AG04449 (cell line): ENCODE measurements at regions not wholly inside any gene's neighbourhood (a gene's known extent, or its start where the extent isn't known, plus 50 kb on each side); places are given as distances from the start of the nearest gene placed in this dataset.
"Not testable (repeated sequence)": the region's sequence is repeated elsewhere in the genome, so short reads cannot be mapped to it uniquely, and the experiment has no call there.

Experiments
- CTCF ChIA-PET: fragments of 350-600 bp; formaldehyde crosslinking; extraction: SDS; loops from one replicate; lab custom pipeline; 2021; ENCODE audit warnings: antibody characterized with exemption; lab: Yijun Ruan, JAX
- POLR2A ChIA-PET: fragments of 400-600, 350-600 bp; formaldehyde crosslinking; extraction: SDS; loops from one replicate; lab custom pipeline; 2020; ENCODE audit warnings: antibody characterized with exemption, inconsistent platforms; lab: Yijun Ruan, JAX
- DNase-seq: peaks from one replicate; pipeline ENCODE4 v3.0.0-alpha.2; 2010; ENCODE audit warnings: low read depth, low spot score
- H3K4me3 ChIP-seq: 2 replicates; pipeline ENCODE4 v1.5.1; 2011; ENCODE audit warnings: low read depth, mild to moderate bottlenecking, control low read depth, low read length
- CTCF ChIP-seq: IDR thresholded peaks from one replicate; pipeline ENCODE4 v1.5.1; 2011; ENCODE audit warnings: mild to moderate bottlenecking, moderate library complexity, low read length, control low read depth, inconsistent platforms; ENCODE audit not compliant: insufficient read depth; ENCODE audit errors: missing control alignments

- no peak for DNase-seq
- no peak overlapping the region for H3K4me3 ChIP-seq
- CTCF ChIA-PET, result no interaction called here
- no peak for TF ChIP-seq CTCF
- POLR2A ChIA-PET, result no interaction called here
Observed at GRCh38 chr11:44475114-44475686, 90.3 kb upstream of the CD82 start.

- H3K4me3 ChIP-seq, CTCF ChIA-PET, POLR2A ChIA-PET, DNase-seq: not testable (repeated sequence)
Observed at GRCh38 chr11:44482338-44482737, 83.1 kb upstream of the CD82 start.

GRCh38 chr11:44483919-44484610 lies 81.4 kb upstream of the CD82 start:
- DNase-seq, result no peak
- CTCF ChIA-PET, result interaction anchor here (1.0 to 2.7 kb wide), 13 partner anchors 10 to 389 kb away, joined by 3 to 16 read pairs (median 6); partner anchors contain the start of gene EXT2

GRCh38 chr11:44488165-44488965 lies 77.1 kb upstream of the CD82 start:
- DNase-seq, result no peak
- CTCF ChIA-PET, result interaction anchor here (0.9 to 1.3 kb wide), 2 partner anchors 351 to 355 kb away, joined by 3 to 5 read pairs; no protein-coding TSS in a partner anchor

More at GRCh38 chr11:44483919-44484610, 81.4 kb upstream of the CD82 start:
- TF ChIP-seq CTCF, result peak; percentile 52
- no peak overlapping the region for H3K4me3 ChIP-seq
- POLR2A ChIA-PET, result no interaction called here

GRCh38 chr11:44493383-44493782 lies 72.1 kb upstream of the CD82 start:
- no peak for TF ChIP-seq CTCF
- H3K4me3 ChIP-seq, result no peak overlapping the region
- POLR2A ChIA-PET, result no interaction called here
- CTCF ChIA-PET, result interaction anchor here (1.7 kb wide), 1 partner anchor 9 kb away, joined by 11 read pairs; no protein-coding TSS in a partner anchor
- no peak for DNase-seq

More at GRCh38 chr11:44488165-44488965, 77.1 kb upstream of the CD82 start:
- TF ChIP-seq CTCF, result no peak
- no peak overlapping the region for H3K4me3 ChIP-seq
- POLR2A ChIA-PET, result interaction anchor here (0.6 kb wide), 1 partner anchor 1370 kb away, joined by 3 read pairs; no protein-coding TSS in a partner anchor

- DNase-seq, result no peak
- H3K4me3 ChIP-seq, result no peak overlapping the region
- ChIA-PET POLR2A (no interaction called here), CTCF (interaction anchor here (1.7 kb wide), 1 partner anchor 10 kb away, joined by 11 read pairs; no protein-coding TSS in a partner anchor)
- no peak for TF ChIP-seq CTCF
Observed at GRCh38 chr11:44493930-44494329, 71.5 kb upstream of the CD82 start.
